Mesenchymal stem cell (in vitro differentiated cells and primary cell): ENCODE measurements at regions not wholly inside any gene's neighbourhood (a gene's known extent, or its start where the extent isn't known, plus 50 kb on each side); places are given as distances from the start of the nearest gene placed in this dataset.

Source experiments
- DNase-seq: peaks from one replicate; pipeline ENCODE4 v3.0.0-alpha.2; 2013
- H2AFZ ChIP-seq: one replicate; pipeline ENCODE4 v1.6.1; 2013; ENCODE audit warnings: low read depth, mild to moderate bottlenecking, control low read depth, inconsistent platforms, low read length, moderate library complexity
- H2AK5ac ChIP-seq: 2 replicates; pipeline ENCODE4 v1.6.1; 2013; ENCODE audit warnings: low read length, moderate library complexity, mild to moderate bottlenecking, inconsistent platforms; ENCODE audit not compliant: severe bottlenecking
- H2BK120ac ChIP-seq: one replicate; pipeline ENCODE4 v1.6.1; 2013; ENCODE audit warnings: low read depth, mild to moderate bottlenecking, inconsistent platforms, low read length, moderate library complexity
- H2BK12ac ChIP-seq, 2 experiments: one replicate each; pipeline ENCODE4 v1.6.1; 2013; ENCODE audit warnings: inconsistent platforms in 2 of 2, low read length in 2 of 2, mild to moderate bottlenecking in 2 of 2, moderate library complexity in 2 of 2, control low read depth in 1 of 2
- H2BK15ac ChIP-seq: one replicate; pipeline ENCODE4 v1.6.1; 2013; ENCODE audit warnings: mild to moderate bottlenecking, low read depth, inconsistent platforms; ENCODE audit not compliant: poor library complexity, severe bottlenecking
- H2BK5ac ChIP-seq: 2 replicates; pipeline ENCODE4 v1.6.1; 2013; ENCODE audit warnings: low read depth, mild to moderate bottlenecking, low read length, control low read depth, inconsistent platforms; ENCODE audit not compliant: poor library complexity, severe bottlenecking
- H3K14ac ChIP-seq, 2 experiments: one replicate each; pipeline ENCODE4 v1.6.1; 2013; ENCODE audit warnings: inconsistent platforms in 2 of 2, low read length in 2 of 2, control low read depth in 1 of 2, mild to moderate bottlenecking in 1 of 2, moderate library complexity in 1 of 2
- H3K18ac ChIP-seq, 2 experiments: one replicate each; pipeline ENCODE4 v1.6.1; 2013; ENCODE audit warnings: inconsistent platforms in 2 of 2, low read length in 2 of 2, control low read depth in 1 of 2, low read depth in 1 of 2, mild to moderate bottlenecking in 1 of 2
- H3K23ac ChIP-seq, 2 experiments: one replicate each; pipeline ENCODE4 v1.6.1; 2013; ENCODE audit warnings: inconsistent platforms in 2 of 2, low read length in 2 of 2, mild to moderate bottlenecking in 2 of 2, moderate library complexity in 2 of 2, control low read depth in 1 of 2
- H3K27ac ChIP-seq: 2 replicates; pipeline ENCODE4 v1.5.1; 2013; ENCODE audit warnings: mild to moderate bottlenecking, moderate library complexity, low read length, control low read depth, inconsistent platforms; ENCODE audit not compliant: poor library complexity, severe bottlenecking
- H3K27me3 ChIP-seq, 2 experiments: 2 replicates each; pipeline versions ENCODE4 v1.6.1 to v1.7.0; 2013; ENCODE audit warnings: low read length in 2 of 2, mild to moderate bottlenecking in 2 of 2, moderate library complexity in 2 of 2, control low read depth in 1 of 2, inconsistent platforms in 1 of 2; ENCODE audit not compliant: control insufficient read depth in 1 of 2, insufficient read depth in 1 of 2
- H3K36me3 ChIP-seq, 2 experiments: 2 replicates each; pipeline versions ENCODE4 v1.6.1 to v1.7.0; 2013; ENCODE audit warnings: low read length in 2 of 2, control low read depth in 1 of 2, inconsistent platforms in 1 of 2, low read depth in 1 of 2, mild to moderate bottlenecking in 1 of 2; ENCODE audit not compliant: insufficient read depth in 2 of 2, control insufficient read depth in 1 of 2
- H3K4ac ChIP-seq, 2 experiments: one replicate each; pipeline ENCODE4 v1.6.1; 2013; ENCODE audit warnings: inconsistent platforms in 2 of 2, low read length in 2 of 2, mild to moderate bottlenecking in 2 of 2, moderate library complexity in 2 of 2, control low read depth in 1 of 2, low read depth in 1 of 2
- H3K4me1 ChIP-seq: 2 replicates; pipeline ENCODE4 v1.6.1; 2013; ENCODE audit warnings: low read depth, low read length, control low read depth; ENCODE audit not compliant: control insufficient read depth, insufficient read depth
- H3K4me2 ChIP-seq: 2 replicates; pipeline ENCODE4 v1.6.1; 2013; ENCODE audit warnings: low read length, mild to moderate bottlenecking, inconsistent platforms; ENCODE audit not compliant: poor library complexity, severe bottlenecking
- H3K4me3 ChIP-seq, 2 experiments: 2 replicates each; pipeline versions ENCODE4 v1.5.1 to v1.7.0; 2013; ENCODE audit warnings: low read length in 2 of 2, mild to moderate bottlenecking in 2 of 2, control low read depth in 1 of 2, low read depth in 1 of 2; ENCODE audit not compliant: insufficient read depth in 1 of 2
- H3K79me1 ChIP-seq: replicated peaks from 2 replicates; pipeline ENCODE4 v1.6.1; 2013; ENCODE audit warnings: mild to moderate bottlenecking, control low read depth, low read length, inconsistent platforms; ENCODE audit not compliant: poor library complexity, severe bottlenecking
- H3K9ac ChIP-seq: 2 replicates; pipeline ENCODE4 v1.7.0; 2013; ENCODE audit warnings: mild to moderate bottlenecking, low read length, moderate library complexity
- H3K9me3 ChIP-seq: 2 replicates; pipeline ENCODE4 v1.7.0; 2013; ENCODE audit warnings: mild to moderate bottlenecking, low read length; ENCODE audit not compliant: control insufficient read depth
- H4K8ac ChIP-seq: one replicate; pipeline ENCODE4 v1.6.1; 2013; ENCODE audit warnings: inconsistent platforms, mild to moderate bottlenecking, low read length, moderate library complexity
- H4K91ac ChIP-seq: one replicate; pipeline ENCODE4 v1.6.1; 2013; ENCODE audit warnings: mild to moderate bottlenecking, low read length, inconsistent platforms
- WGBS: methylation state at CpG from one replicate; pipeline ENCODE4 v1.1.7; 2013; ENCODE audit warnings: mixed read lengths; 5-methylcytosine and 5-hydroxymethylcytosine counted together

DNA sequence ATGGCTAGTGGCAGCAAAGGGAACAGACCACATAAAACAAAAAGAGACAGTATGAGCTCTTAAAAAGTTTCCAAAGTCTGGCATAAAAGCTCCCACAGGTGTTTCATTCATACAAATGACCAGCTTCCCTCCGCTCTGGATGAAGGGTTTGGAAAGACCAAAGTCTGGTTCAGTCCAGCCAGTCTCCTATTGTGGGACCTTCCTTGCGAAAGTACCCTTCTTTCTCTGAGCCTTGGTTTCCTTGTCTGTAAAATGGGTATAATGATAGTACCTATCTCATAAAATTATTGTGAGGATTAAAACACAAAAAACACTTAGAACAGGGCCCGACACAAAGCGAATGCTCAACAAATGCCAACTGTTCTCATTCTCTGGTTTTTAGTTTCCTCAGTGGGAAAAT is 77.2 kb downstream of the UNC5CL start:
- H3K4me2 ChIP-seq: no peak overlapping the region
- DNase-seq: no peak
- H2BK120ac ChIP-seq: no peak overlapping the region
- no peaks in the 10 kb centered on the region for H3K79me1 ChIP-seq
- H3K18ac ChIP-seq: no peak overlapping the region
- no peaks in the 10 kb centered on the region for H3K27me3 ChIP-seq
- H2BK12ac ChIP-seq: no peak overlapping the region
- no peaks in the 10 kb centered on the region for H3K9me3 ChIP-seq
- peak overlapping the region; percentile 22 for H3K27ac ChIP-seq
- no peak overlapping the region for H3K9ac ChIP-seq
- H4K91ac ChIP-seq: no peak overlapping the region
- H3K4ac ChIP-seq: no peak overlapping the region
- H3K36me3 ChIP-seq: no peaks in the 10 kb centered on the region
- WGBS: 100% methylated on average over 3 of the region's 4 CpGs
- no peak overlapping the region for H3K14ac ChIP-seq
- H2AFZ ChIP-seq: no peak overlapping the region
- H4K8ac ChIP-seq: no peak overlapping the region
- H3K4me1 ChIP-seq: peaks cover 15% of the 10 kb centered on the region
- no peak overlapping the region for H3K23ac ChIP-seq
- H2BK5ac ChIP-seq: no peak overlapping the region
- H2AK5ac ChIP-seq: no peak overlapping the region
- no peak overlapping the region for H2BK15ac ChIP-seq
- H3K4me3 ChIP-seq: no peak overlapping the region

DNA sequence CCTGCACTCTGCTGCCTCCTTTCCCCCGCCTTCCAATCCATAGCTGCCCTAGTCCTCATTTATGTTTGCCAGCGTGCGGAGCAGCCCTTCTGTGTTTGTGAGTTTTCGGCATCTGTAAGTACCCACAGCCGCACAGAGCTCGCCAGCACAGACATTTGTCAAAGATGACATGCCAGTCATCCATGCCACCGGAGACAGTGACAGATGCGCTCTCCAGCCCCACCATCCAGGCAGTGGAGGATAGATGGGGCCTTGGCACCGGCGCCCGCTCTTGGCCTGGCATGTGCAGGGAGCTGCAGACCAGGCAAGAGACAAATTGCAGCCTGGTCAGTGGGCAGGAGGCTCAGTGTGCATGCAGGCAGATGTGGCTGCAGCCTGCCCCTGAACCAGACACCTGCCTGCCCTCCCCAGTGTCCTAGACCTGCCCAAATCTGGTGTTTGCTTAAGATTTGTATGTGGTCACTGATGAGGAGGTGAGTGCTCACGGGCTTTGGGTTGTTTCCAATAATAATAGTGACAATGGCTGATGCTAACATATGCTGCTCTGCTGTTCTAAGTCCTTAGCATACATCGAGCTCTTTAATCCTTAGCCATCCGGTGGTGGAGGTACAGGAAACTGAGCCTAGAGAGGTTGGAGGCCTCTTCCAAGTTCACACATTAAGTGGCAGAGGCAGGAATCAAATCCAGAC is 78.1 kb downstream of the UNC5CL start:
- Histone ChIP-seq H2BK5ac (no peak overlapping the region), H3K27me3 (no peaks in the 10 kb centered on the region), H3K27ac (no peak overlapping the region), H3K4me3 (no peak overlapping the region), H2BK15ac (no peak overlapping the region), H2AFZ (no peak overlapping the region), H3K14ac (peak overlapping the region in 1 of 2 experiments; percentile 26), H2AK5ac (peak overlapping the region; percentile 4), H3K9ac (no peak overlapping the region), H3K9me3 (no peaks in the 10 kb centered on the region), H3K4me1 (peaks cover 22% of the 10 kb centered on the region), H3K79me1 (no peaks in the 10 kb centered on the region), H3K4me2 (no peak overlapping the region), H4K8ac (no peak overlapping the region), H2BK12ac (peak overlapping the region in 1 of 2 experiments; percentile 78), H3K4ac (peak overlapping the region in 1 of 2 experiments; percentile 17), H3K18ac (peak overlapping the region in 1 of 2 experiments; percentile 80), H3K36me3 (no peaks in the 10 kb centered on the region), H4K91ac (peak overlapping the region; percentile 67), H2BK120ac (no peak overlapping the region), H3K23ac (no peak overlapping the region)
- DNase-seq: no peak
- WGBS: 91% methylated on average over 14 of the region's 14 CpGs

DNA sequence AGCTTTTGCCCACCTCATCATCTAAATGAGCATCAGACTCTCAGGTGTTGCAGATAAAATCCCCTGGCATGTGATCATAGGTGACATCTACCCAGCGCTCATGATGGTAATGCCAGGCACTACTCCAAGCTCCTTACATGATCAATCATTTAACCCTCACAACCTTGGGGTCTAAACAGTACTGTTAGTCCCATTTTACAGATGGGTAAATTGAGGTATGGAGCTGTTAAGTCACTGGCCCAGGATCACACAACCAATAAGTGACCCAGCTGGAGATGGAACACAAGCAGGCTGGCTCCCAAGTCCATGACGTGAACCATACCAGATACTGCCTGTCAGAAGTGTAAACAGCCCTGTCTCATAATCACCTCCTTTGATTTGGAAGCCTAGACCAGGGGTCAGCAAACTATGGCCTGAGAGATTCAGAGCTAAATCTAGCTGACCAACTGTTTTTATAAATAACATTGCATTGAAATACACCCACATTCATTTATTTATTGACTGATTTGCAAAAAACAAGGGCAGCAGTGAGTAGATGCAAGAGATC is 79.2 kb downstream of the UNC5CL start:
- peak overlapping the region; percentile 67 for H2AK5ac ChIP-seq
- 82% methylated on average over 2 of the region's 2 CpGs for WGBS
- H3K4me2 ChIP-seq: no peak overlapping the region
- no peaks in the 10 kb centered on the region for H3K36me3 ChIP-seq
- no peak overlapping the region for H3K27ac ChIP-seq
- no peaks in the 10 kb centered on the region for H3K27me3 ChIP-seq
- peaks cover 23% of the 10 kb centered on the region for H3K4me1 ChIP-seq
- H2BK15ac ChIP-seq: no peak overlapping the region
- no peak overlapping the region for H3K18ac ChIP-seq
- no peak overlapping the region for H4K91ac ChIP-seq
- H3K14ac ChIP-seq: no peak overlapping the region
- no peaks in the 10 kb centered on the region for H3K79me1 ChIP-seq
- no peak overlapping the region for H2AFZ ChIP-seq
- H3K9ac ChIP-seq: no peak overlapping the region
- H3K9me3 ChIP-seq: no peaks in the 10 kb centered on the region
- no peak overlapping the region for H2BK12ac ChIP-seq
- no peak overlapping the region for H2BK5ac ChIP-seq
- no peak overlapping the region for H3K4ac ChIP-seq
- H3K23ac ChIP-seq: no peak overlapping the region
- no peak overlapping the region for H3K4me3 ChIP-seq
- no peak overlapping the region for H2BK120ac ChIP-seq
- no peak overlapping the region for H4K8ac ChIP-seq
- DNase-seq: no peak

DNA sequence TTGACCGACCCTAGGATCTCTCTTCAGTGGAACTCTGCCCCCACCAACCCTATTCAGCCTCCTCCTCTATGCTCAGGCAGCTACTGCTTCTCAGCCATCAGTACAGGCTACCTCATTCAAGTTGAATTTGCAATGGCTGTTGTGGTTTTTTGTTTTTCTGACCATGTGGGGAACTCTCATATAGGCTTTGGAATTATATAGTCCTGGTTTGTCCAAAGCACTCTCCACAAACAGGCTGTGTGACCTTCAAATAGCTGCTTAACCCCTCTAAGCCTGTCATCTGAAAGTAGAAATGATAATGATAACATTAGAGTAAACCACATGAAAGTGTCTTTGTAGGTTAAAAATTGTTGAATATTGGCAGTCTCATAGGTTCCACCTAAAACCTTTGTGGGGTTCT is 80.3 kb downstream of the UNC5CL start:
- H3K36me3 ChIP-seq: no peaks in the 10 kb centered on the region

More for the DNA sequence above, 80.3 kb downstream of the UNC5CL start:
- Histone ChIP-seq H2AK5ac (peak overlapping the region; percentile 98), H3K4ac (no peak overlapping the region), H3K9ac (no peak overlapping the region), H3K4me2 (peak overlapping the region; percentile 7), H4K8ac (no peak overlapping the region), H3K23ac (no peak overlapping the region), H3K18ac (peak overlapping the region in 1 of 2 experiments; percentile 46), H2BK15ac (no peak overlapping the region), H3K4me1 (peaks cover 23% of the 10 kb centered on the region), H3K79me1 (no peaks in the 10 kb centered on the region), H3K4me3 (no peak overlapping the region), H4K91ac (no peak overlapping the region), H2AFZ (no peak overlapping the region), H2BK12ac (no peak overlapping the region), H3K9me3 (no peaks in the 10 kb centered on the region), H3K27ac (peak overlapping the region; percentile 94), H3K27me3 (no peaks in the 10 kb centered on the region), H3K14ac (no peak overlapping the region), H2BK120ac (no peak overlapping the region), H2BK5ac (peak overlapping the region; percentile 92)
- DNase-seq: no peak
- WGBS: 80% methylated on average over 1 of the region's 1 CpG
